Type B pancreatic cell (in vitro differentiated cells): ENCODE measurements at regions not wholly inside any gene's neighbourhood (a gene's known extent, or its start where the extent isn't known, plus 50 kb on each side); places are given as distances from the start of the nearest gene placed in this dataset.

ENCODE experiments used
- DNase-seq: peaks from one replicate; pipeline ENCODE4 v3.0.0; 2021; ENCODE audit warnings: mixed read lengths; ENCODE audit not compliant: unreplicated experiment; ENCODE audit errors: extremely low spot score
- H3K27ac Mint-ChIP-seq: 2 replicates; pipeline ENCODE4 v1.8.0; 2021; ENCODE audit warnings: mild to moderate bottlenecking, mixed read lengths
- H3K27me3 Mint-ChIP-seq: 2 replicates; pipeline ENCODE4 v1.8.0; 2021; ENCODE audit warnings: mixed read lengths
- H3K36me3 Mint-ChIP-seq: 2 replicates; pipeline ENCODE4 v1.8.0; 2021; ENCODE audit warnings: mixed read lengths
- H3K4me1 Mint-ChIP-seq: one replicate; pipeline ENCODE4 v1.8.0; 2021; ENCODE audit warnings: mixed read lengths; ENCODE audit not compliant: unreplicated experiment
- H3K4me3 Mint-ChIP-seq: 2 replicates; pipeline ENCODE4 v1.8.0; 2021; ENCODE audit warnings: mild to moderate bottlenecking, mixed read lengths
- H3K9me3 Mint-ChIP-seq: 2 replicates; pipeline ENCODE4 v1.8.0; 2021; ENCODE audit warnings: mixed read lengths
- TF ChIP-seq, protein P1 (sequence below): fragments of 200-600 bp; sonication (generic); conservative IDR thresholded peaks from 2 replicates; pipeline ENCODE4 v1.5.0; 2021; ENCODE audit warnings: antibody characterized with exemption, mild to moderate bottlenecking

DNA sequence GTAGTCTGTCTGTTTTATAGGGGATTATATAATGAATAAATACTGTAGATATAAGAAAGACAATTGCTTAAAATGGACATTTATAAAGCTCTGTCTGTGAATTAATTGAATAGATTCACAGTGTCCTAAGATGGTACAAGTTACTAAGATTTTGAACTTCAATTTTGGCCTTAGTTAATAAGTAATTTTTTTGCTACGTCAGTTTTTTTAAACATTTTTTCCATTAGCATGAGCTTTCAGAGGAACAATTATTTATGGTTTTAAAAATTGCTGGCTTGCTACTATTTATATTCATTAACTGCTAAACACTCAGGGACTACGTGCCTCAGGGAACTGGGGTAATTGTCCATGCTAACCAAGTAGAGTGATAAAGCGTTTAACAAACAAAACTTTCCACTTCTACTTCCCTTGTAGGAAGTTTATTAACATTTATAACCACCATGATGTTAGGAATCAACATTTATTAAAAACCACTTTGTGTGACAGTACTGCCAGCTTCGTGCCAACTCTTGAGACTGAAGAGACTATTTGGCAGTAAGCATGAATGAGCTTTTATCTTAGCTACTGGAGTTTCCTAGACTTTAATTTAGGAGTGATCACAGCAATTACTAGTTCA, 65.4 kb upstream of the PTGS2 start:
- H3K27me3 Mint-ChIP-seq, result peaks cover 7% of the 10 kb centered on the region
- peaks cover 5% of the 10 kb centered on the region for H3K36me3 Mint-ChIP-seq
- no peak overlapping the region for H3K27ac Mint-ChIP-seq
- TF ChIP-seq, protein P1, sequence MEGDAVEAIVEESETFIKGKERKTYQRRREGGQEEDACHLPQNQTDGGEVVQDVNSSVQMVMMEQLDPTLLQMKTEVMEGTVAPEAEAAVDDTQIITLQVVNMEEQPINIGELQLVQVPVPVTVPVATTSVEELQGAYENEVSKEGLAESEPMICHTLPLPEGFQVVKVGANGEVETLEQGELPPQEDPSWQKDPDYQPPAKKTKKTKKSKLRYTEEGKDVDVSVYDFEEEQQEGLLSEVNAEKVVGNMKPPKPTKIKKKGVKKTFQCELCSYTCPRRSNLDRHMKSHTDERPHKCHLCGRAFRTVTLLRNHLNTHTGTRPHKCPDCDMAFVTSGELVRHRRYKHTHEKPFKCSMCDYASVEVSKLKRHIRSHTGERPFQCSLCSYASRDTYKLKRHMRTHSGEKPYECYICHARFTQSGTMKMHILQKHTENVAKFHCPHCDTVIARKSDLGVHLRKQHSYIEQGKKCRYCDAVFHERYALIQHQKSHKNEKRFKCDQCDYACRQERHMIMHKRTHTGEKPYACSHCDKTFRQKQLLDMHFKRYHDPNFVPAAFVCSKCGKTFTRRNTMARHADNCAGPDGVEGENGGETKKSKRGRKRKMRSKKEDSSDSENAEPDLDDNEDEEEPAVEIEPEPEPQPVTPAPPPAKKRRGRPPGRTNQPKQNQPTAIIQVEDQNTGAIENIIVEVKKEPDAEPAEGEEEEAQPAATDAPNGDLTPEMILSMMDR, result no peak
- H3K4me3 Mint-ChIP-seq, result no peak overlapping the region
- no peaks in the 10 kb centered on the region for H3K4me1 Mint-ChIP-seq
- H3K9me3 Mint-ChIP-seq, result peaks cover 6% of the 10 kb centered on the region
- DNase-seq, result no peak

DNA sequence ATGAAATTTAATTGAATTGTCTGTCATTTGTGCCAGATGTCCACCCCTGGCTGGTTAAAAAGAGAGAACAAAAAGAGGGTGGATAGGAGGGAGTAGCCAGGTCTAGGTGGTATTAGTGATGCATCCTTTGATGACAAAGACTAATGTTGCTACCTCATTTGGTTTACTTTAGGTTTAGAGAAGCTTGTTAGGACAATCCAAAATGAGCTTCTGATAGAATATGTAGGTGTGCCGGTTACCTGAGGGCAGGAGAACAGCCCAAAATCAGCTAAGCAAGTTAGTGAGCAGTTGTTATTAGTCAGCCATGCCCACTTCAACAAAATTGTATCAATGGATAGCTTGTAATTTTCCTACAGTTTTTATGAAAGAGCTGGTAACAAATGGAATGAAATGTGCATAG, 61.4 kb upstream of the PTGS2 start:
- no peaks in the 10 kb centered on the region for H3K9me3 Mint-ChIP-seq
- H3K4me3 Mint-ChIP-seq, result no peak overlapping the region
- H3K4me1 Mint-ChIP-seq, result no peaks in the 10 kb centered on the region
- H3K27ac Mint-ChIP-seq, result no peak overlapping the region
- peaks cover 3% of the 10 kb centered on the region for H3K27me3 Mint-ChIP-seq
- no peak for DNase-seq
- TF ChIP-seq, protein P1, result no peak
- H3K36me3 Mint-ChIP-seq, result peaks cover under 1% of the 10 kb centered on the region

DNA sequence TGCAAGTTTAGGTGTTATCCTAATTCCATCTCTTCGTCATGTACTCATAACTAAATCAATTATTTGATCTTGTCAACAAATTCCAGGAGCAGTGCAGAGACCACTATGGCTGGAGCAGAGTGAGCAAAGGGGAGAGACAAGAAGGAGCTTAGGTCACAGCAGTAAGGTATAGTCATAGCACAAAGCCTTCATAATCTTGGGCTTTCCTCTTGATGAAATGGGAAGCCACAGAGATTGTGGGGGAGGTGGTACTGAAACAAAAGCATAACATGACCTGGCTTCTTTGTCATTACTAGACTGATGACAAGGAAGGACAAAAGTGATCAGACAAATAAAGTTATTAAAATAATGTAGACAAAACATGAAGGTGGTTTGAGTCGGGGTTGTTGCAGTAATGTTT, 60.1 kb upstream of the PTGS2 start:
- no peak for DNase-seq
- no peaks in the 10 kb centered on the region for H3K4me1 Mint-ChIP-seq
- TF ChIP-seq, protein P1, result no peak
- H3K27me3 Mint-ChIP-seq, result peaks cover 2% of the 10 kb centered on the region
- no peak overlapping the region for H3K4me3 Mint-ChIP-seq
- no peaks in the 10 kb centered on the region for H3K9me3 Mint-ChIP-seq
- no peak overlapping the region for H3K27ac Mint-ChIP-seq
- no peaks in the 10 kb centered on the region for H3K36me3 Mint-ChIP-seq

DNA sequence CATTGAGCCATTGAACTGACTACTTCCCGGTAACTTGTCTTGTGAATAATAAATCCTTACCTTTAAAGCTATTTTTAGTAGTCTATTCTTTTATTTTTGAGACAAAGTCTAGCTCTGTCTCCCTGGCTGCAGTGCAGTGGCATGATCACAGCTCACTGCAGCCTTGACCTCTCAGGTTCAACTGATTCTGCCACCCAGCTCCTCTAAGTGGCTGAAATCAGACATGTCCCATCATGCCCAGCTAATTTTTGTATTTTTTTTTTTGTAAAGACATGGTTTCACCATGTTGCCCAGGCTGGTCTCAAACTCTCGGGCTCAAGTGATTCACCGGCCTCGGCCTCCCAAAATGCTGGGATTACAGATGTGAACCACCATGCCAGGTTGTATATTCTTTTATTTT, 59.3 kb upstream of the PTGS2 start:
- DNase-seq, result no peak
- Mint-ChIP-seq H3K36me3 (no peaks in the 10 kb centered on the region), H3K4me3 (no peak overlapping the region), H3K9me3 (no peaks in the 10 kb centered on the region), H3K4me1 (no peaks in the 10 kb centered on the region), H3K27me3 (peaks cover 2% of the 10 kb centered on the region), H3K27ac (no peak overlapping the region)
- TF ChIP-seq, protein P1, result no peak

DNA sequence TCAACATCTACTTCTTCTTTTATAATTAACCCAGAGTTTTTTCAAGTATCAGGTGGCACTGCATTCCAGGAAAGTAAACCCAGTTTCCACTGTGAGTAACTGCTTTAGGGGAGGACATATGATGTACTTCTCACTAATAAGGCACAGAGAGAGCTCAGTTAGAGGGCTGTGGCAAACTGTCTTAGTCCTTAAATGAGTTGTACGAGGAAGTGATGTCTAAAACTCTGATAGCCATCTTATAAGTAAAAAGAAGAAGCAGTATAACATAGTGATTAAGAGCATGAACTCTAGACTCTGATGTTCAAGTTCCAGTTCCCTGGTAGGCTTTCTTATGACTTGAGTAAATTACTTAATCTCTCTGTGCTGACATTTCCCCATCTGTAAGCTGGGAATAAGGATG, 58.7 kb upstream of the PTGS2 start:
- H3K27ac Mint-ChIP-seq, result no peak overlapping the region
- no peaks in the 10 kb centered on the region for H3K27me3 Mint-ChIP-seq
- no peak for DNase-seq
- H3K9me3 Mint-ChIP-seq, result no peaks in the 10 kb centered on the region
- no peaks in the 10 kb centered on the region for H3K36me3 Mint-ChIP-seq
- no peaks in the 10 kb centered on the region for H3K4me1 Mint-ChIP-seq
- TF ChIP-seq, protein P1, result no peak
- no peak overlapping the region for H3K4me3 Mint-ChIP-seq
